ENCODE measurements at regions not wholly inside any gene's neighbourhood (a gene's known extent, or its start where the extent isn't known, plus 50 kb on each side); places are given as distances from the start of the nearest gene placed in this dataset.

- no peak overlapping the region for H3K27ac ChIP-seq
- TF ChIP-seq CTCF (IDR thresholded peaks at IDR 0.05) (no peak), ZFX (IDR thresholded peaks at IDR 0.05; ENCODE audit: borderline replicate concordance) (no peak)
These were observed 151.9 kb upstream of the CWC22 start for GRCh38 chr2:180158961-180159360.

GRCh38 chr2:180156651-180157050, 149.6 kb upstream of the CWC22 start:
- TF ChIP-seq ZFX (IDR thresholded peaks at IDR 0.05; ENCODE audit: borderline replicate concordance): no peak
- TF ChIP-seq CTCF (IDR thresholded peaks at IDR 0.05): no peak
- peak overlapping the region; percentile 56 for H3K27ac ChIP-seq

- TF ChIP-seq CTCF (IDR thresholded peaks at IDR 0.05) (no peak), ZFX (IDR thresholded peaks at IDR 0.05; ENCODE audit: borderline replicate concordance) (no peak)
- peak overlapping the region; percentile 82 for H3K27ac ChIP-seq
These were observed 143.5 kb upstream of the CWC22 start for GRCh38 chr2:180150606-180151005.

- H3K27ac ChIP-seq: no peak overlapping the region
- no peak for TF ChIP-seq CTCF (IDR thresholded peaks at IDR 0.05)
- TF ChIP-seq ZFX (IDR thresholded peaks at IDR 0.05; ENCODE audit: borderline replicate concordance): no peak
These were observed 139.4 kb upstream of the CWC22 start for GRCh38 chr2:180146541-180146940.

GRCh38 chr2:180146114-180146513, 139.0 kb upstream of the CWC22 start:
- H3K27ac ChIP-seq: no peak overlapping the region
- TF ChIP-seq CTCF (IDR thresholded peaks at IDR 0.05): no peak
- TF ChIP-seq ZFX (IDR thresholded peaks at IDR 0.05; ENCODE audit: borderline replicate concordance): no peak

GRCh38 chr2:180145163-180145562, 138.1 kb upstream of the CWC22 start:
- H3K27ac ChIP-seq: no peak overlapping the region
- TF ChIP-seq CTCF (IDR thresholded peaks at IDR 0.05) (no peak), ZFX (IDR thresholded peaks at IDR 0.05; ENCODE audit: borderline replicate concordance) (no peak)

- no peak overlapping the region for H3K27ac ChIP-seq
These were observed 137.3 kb upstream of the CWC22 start for GRCh38 chr2:180144338-180144813.

More at GRCh38 chr2:180144338-180144813, 137.3 kb upstream of the CWC22 start:
- TF ChIP-seq CTCF (IDR thresholded peaks at IDR 0.05): no peak
- TF ChIP-seq ZFX (IDR thresholded peaks at IDR 0.05; ENCODE audit: borderline replicate concordance): no peak

Data from 22Rv1 (cell line).